Fibroblast of lung (primary cell): ENCODE measurements at regions not wholly inside any gene's neighbourhood (a gene's known extent, or its start where the extent isn't known, plus 50 kb on each side); places are given as distances from the start of the nearest gene placed in this dataset.
A peak's percentile ranks its signal among the peaks of the same experiment; 100 is the strongest.

Experiments used
- DNase-seq, 2 donors: peaks; one replicate each; pipeline versions ENCODE4 v3.0.0 to v3.0.0-alpha.2; 2010; ENCODE audit warnings: low read depth in 2 of 2
- H2AFZ ChIP-seq: 2 replicates; pipeline ENCODE4 v1.5.1; 2012; ENCODE audit warnings: low read length, control low read depth, inconsistent platforms
- H3K27ac ChIP-seq: 2 replicates; pipeline ENCODE4 v1.5.1; 2011; ENCODE audit warnings: low read length, control low read depth; ENCODE audit not compliant: insufficient read depth
- H3K27me3 ChIP-seq: 2 replicates; pipeline ENCODE4 v1.5.1; 2011; ENCODE audit warnings: mild to moderate bottlenecking, low read length; ENCODE audit not compliant: control insufficient read depth, insufficient read depth
- H3K36me3 ChIP-seq: 2 replicates; pipeline ENCODE4 v1.5.1; 2011; ENCODE audit warnings: low read length; ENCODE audit not compliant: control insufficient read depth, insufficient read depth
- H3K4me1 ChIP-seq: 2 replicates; pipeline ENCODE4 v1.5.1; 2011; ENCODE audit warnings: low read length; ENCODE audit not compliant: control insufficient read depth, insufficient read depth; ENCODE audit errors: extremely low read depth
- H3K4me2 ChIP-seq: 2 replicates; pipeline ENCODE4 v1.5.1; 2011; ENCODE audit warnings: low read length, control low read depth; ENCODE audit not compliant: insufficient read depth; ENCODE audit errors: extremely low read depth
- H3K4me3 ChIP-seq, 4 experiments: fragments of 200-600 bp in 1 of 4; sonication (generic) in 1 of 4; replicated peaks in 1 of 4; 2 replicates each; pipeline ENCODE4 v1.5.1; 2011 to 2016; ENCODE audit warnings: low read length in 4 of 4, low read depth in 3 of 4, mild to moderate bottlenecking in 3 of 4, control low read depth in 2 of 4, inconsistent platforms in 1 of 4, mixed read lengths in 1 of 4; ENCODE audit not compliant: insufficient read depth in 1 of 4; ENCODE audit errors: control extremely low read depth in 1 of 4
- H3K79me2 ChIP-seq: 2 replicates; pipeline ENCODE4 v1.5.1; 2012; ENCODE audit warnings: mild to moderate bottlenecking, low read length, inconsistent platforms; ENCODE audit not compliant: control insufficient read depth, insufficient read depth
- H3K9ac ChIP-seq: 2 replicates; pipeline ENCODE4 v1.5.1; 2011; ENCODE audit warnings: mild to moderate bottlenecking, low read length, control low read depth; ENCODE audit not compliant: insufficient read depth
- H3K9me3 ChIP-seq: 2 replicates; pipeline ENCODE4 v1.5.1; 2012; ENCODE audit warnings: low read depth, low read length; ENCODE audit not compliant: control insufficient read depth, insufficient read depth
- H4K20me1 ChIP-seq: 2 replicates; pipeline ENCODE4 v1.5.1; 2011; ENCODE audit warnings: low read length; ENCODE audit not compliant: control insufficient read depth, insufficient read depth; ENCODE audit errors: extremely low read depth
- CTCF ChIP-seq, 2 donors: IDR thresholded peaks in 1 of 2; conservative IDR thresholded peaks in 1 of 2; 1 replicate in 1 of 2; 2 replicates in 1 of 2; pipeline ENCODE4 v1.5.1; 2011 to 2012; ENCODE audit warnings: low read length in 2 of 2, control low read depth in 1 of 2, inconsistent platforms in 1 of 2, low read depth in 1 of 2, mild to moderate bottlenecking in 1 of 2
- EZH2 ChIP-seq: IDR thresholded peaks from 2 replicates; pipeline ENCODE4 v1.5.1; 2012; ENCODE audit warnings: low read length, control low read depth, mild to moderate bottlenecking; ENCODE audit errors: missing control alignments

- Histone ChIP-seq H2AFZ (no peak overlapping the region), H4K20me1 (no peaks in the 10 kb centered on the region), H3K4me3 (no peak overlapping the region), H3K79me2 (no peaks in the 10 kb centered on the region), H3K4me1 (no peaks in the 10 kb centered on the region), H3K36me3 (no peaks in the 10 kb centered on the region), H3K27me3 (no peaks in the 10 kb centered on the region), H3K27ac (no peak overlapping the region), H3K4me2 (no peak overlapping the region), H3K9me3 (no peaks in the 10 kb centered on the region), H3K9ac (no peak overlapping the region)
- TF ChIP-seq CTCF (conservative IDR thresholded peaks at IDR 0.05 in 1 of 2, IDR thresholded peaks at IDR 0.05 in 1 of 2; ENCODE audit: low read depth in 1 of 2, low read length in 2 of 2) (no peak), EZH2 (no peak)
- peak; percentile 87 to 89 for DNase-seq
Measured at GRCh38 chr1:196160066-196160795, 448.0 kb downstream of the KCNT2 start.

- H3K79me2 ChIP-seq = no peaks in the 10 kb centered on the region
- H3K27me3 ChIP-seq = no peaks in the 10 kb centered on the region
- no peak overlapping the region for H3K9ac ChIP-seq
- no peak overlapping the region for H3K27ac ChIP-seq
- no peaks in the 10 kb centered on the region for H4K20me1 ChIP-seq
- H3K36me3 ChIP-seq = no peaks in the 10 kb centered on the region
- no peak for DNase-seq
- no peak overlapping the region for H3K4me3 ChIP-seq
- H3K4me1 ChIP-seq = peaks cover 2% of the 10 kb centered on the region
- H3K9me3 ChIP-seq = no peaks in the 10 kb centered on the region
- peak overlapping the region; percentile 40 for H2AFZ ChIP-seq
- H3K4me2 ChIP-seq = no peak overlapping the region
- TF ChIP-seq CTCF (conservative IDR thresholded peaks at IDR 0.05 in 1 of 2, IDR thresholded peaks at IDR 0.05 in 1 of 2; ENCODE audit: low read depth in 1 of 2, low read length in 2 of 2) (no peak), EZH2 (no peak)
Measured at GRCh38 chr1:196155586-196155985, 452.7 kb downstream of the KCNT2 start.

GRCh38 chr1:196152975-196153374 lies 455.3 kb downstream of the KCNT2 start:
- Histone ChIP-seq H3K9me3 (no peaks in the 10 kb centered on the region), H2AFZ (no peak overlapping the region), H3K4me3 (no peak overlapping the region), H4K20me1 (no peaks in the 10 kb centered on the region), H3K4me2 (no peak overlapping the region), H3K4me1 (peaks cover 2% of the 10 kb centered on the region), H3K27ac (no peak overlapping the region), H3K36me3 (no peaks in the 10 kb centered on the region), H3K27me3 (no peaks in the 10 kb centered on the region), H3K79me2 (no peaks in the 10 kb centered on the region), H3K9ac (no peak overlapping the region)
- DNase-seq = peak in 1 of 2 donors; percentile 49
- TF ChIP-seq CTCF (conservative IDR thresholded peaks at IDR 0.05 in 1 of 2, IDR thresholded peaks at IDR 0.05 in 1 of 2; ENCODE audit: low read depth in 1 of 2, low read length in 2 of 2) = no peak
- no peak for TF ChIP-seq EZH2
